GM23338 (cell line): ENCODE measurements at regions not wholly inside any gene's neighbourhood (a gene's known extent, or its start where the extent isn't known, plus 50 kb on each side); places are given as distances from the start of the nearest gene placed in this dataset.

ENCODE experiments used
- ATAC-seq: fragments of 200-7000 bp; cut with Tn5 transposase; 3 replicates; pipeline ENCODE4 v1.9.1; 2020
- DNase-seq: peaks from one replicate; pipeline ENCODE4 v3.0.0-alpha.2; 2015; ENCODE audit warnings: low spot score
- H2AFZ ChIP-seq: fragments of 200-600 bp; sonication (generic); 2 replicates; pipeline ENCODE4 v1.8.0; 2016; ENCODE audit warnings: antibody characterized with exemption, mild to moderate bottlenecking, moderate library complexity
- H3F3A ChIP-seq: fragments of 200-600 bp; sonication (generic); replicated peaks from 2 replicates; pipeline ENCODE4 v1.8.0; 2017; ENCODE audit warnings: antibody characterized with exemption, mixed run types, low read depth
- H3K27ac ChIP-seq: fragments of 200-600 bp; sonication (generic); 2 replicates; pipeline ENCODE4 v1.6.1; 2016; ENCODE audit warnings: low read depth
- H3K27me3 ChIP-seq: fragments of 200-600 bp; sonication (generic); 2 replicates; pipeline ENCODE4 v1.8.0; 2016; ENCODE audit warnings: mild to moderate bottlenecking, mixed run types, moderate library complexity; ENCODE audit not compliant: insufficient read depth
- H3K36me3 ChIP-seq: fragments of 200-600 bp; sonication (generic); 2 replicates; pipeline ENCODE4 v1.8.0; 2016; ENCODE audit warnings: mild to moderate bottlenecking; ENCODE audit not compliant: insufficient read depth
- H3K4me1 ChIP-seq: fragments of 200-600 bp; sonication (generic); 2 replicates; pipeline ENCODE4 v1.8.0; 2016; ENCODE audit warnings: mild to moderate bottlenecking, moderate library complexity; ENCODE audit not compliant: insufficient read depth
- H3K4me2 ChIP-seq: fragments of 200-600 bp; sonication (generic); 2 replicates; pipeline ENCODE4 v1.7.1; 2017; ENCODE audit warnings: mixed run types
- H3K4me3 ChIP-seq: fragments of 200-600 bp; sonication (generic); 2 replicates; pipeline ENCODE4 v1.6.1; 2016; ENCODE audit warnings: mixed run types
- H3K79me2 ChIP-seq: fragments of 200-600 bp; sonication (generic); replicated peaks from 2 replicates; pipeline ENCODE4 v1.8.0; 2017; ENCODE audit warnings: mild to moderate bottlenecking; ENCODE audit not compliant: insufficient read depth
- H3K9me2 ChIP-seq: fragments of 200-600 bp; sonication (generic); 2 replicates; pipeline ENCODE4 v1.8.0; 2017; ENCODE audit not compliant: insufficient read depth
- H4K20me1 ChIP-seq: fragments of 200-600 bp; sonication (generic); replicated peaks from 2 replicates; pipeline ENCODE4 v1.8.0; 2017; ENCODE audit warnings: mild to moderate bottlenecking; ENCODE audit not compliant: insufficient read depth
- H3K27ac Mint-ChIP-seq: 2 replicates; pipeline ENCODE4 v1.8.0; 2020; ENCODE audit warnings: inconsistent platforms, mild to moderate bottlenecking, moderate library complexity, mixed read lengths
- H3K27me3 Mint-ChIP-seq: 3 replicates; pipeline ENCODE4 v1.8.0; 2022; ENCODE audit warnings: low read depth, mild to moderate bottlenecking, moderate library complexity, mixed read lengths, inconsistent platforms; ENCODE audit not compliant: insufficient read depth, poor library complexity
- H3K36me3 Mint-ChIP-seq: 3 replicates; pipeline ENCODE4 v1.8.0; 2021; ENCODE audit warnings: low read depth, mild to moderate bottlenecking, inconsistent platforms, moderate library complexity, mixed read lengths
- H3K4me1 Mint-ChIP-seq: 3 replicates; pipeline ENCODE4 v1.8.0; 2020; ENCODE audit warnings: mild to moderate bottlenecking, inconsistent platforms, mixed read lengths
- H3K4me3 Mint-ChIP-seq: 3 replicates; pipeline ENCODE4 v1.8.0; 2021; ENCODE audit warnings: moderate library complexity, mild to moderate bottlenecking, inconsistent platforms, mixed read lengths
- H3K9me3 Mint-ChIP-seq: 3 replicates; pipeline ENCODE4 v1.8.0; 2020; ENCODE audit warnings: moderate library complexity, mild to moderate bottlenecking, inconsistent platforms, mixed read lengths
- CREB1 ChIP-seq: fragments of 250-450 bp; sonication (Bioruptor Pico); IDR thresholded peaks from 2 replicates; pipeline ENCODE4 v1.5.0; 2020; ENCODE audit warnings: low read depth, mild to moderate bottlenecking, moderate library complexity
- EZH2 ChIP-seq: fragments of 200-600 bp; sonication (generic); IDR thresholded peaks from one replicate; pipeline ENCODE4 v1.8.0; 2017; ENCODE audit warnings: antibody characterized with exemption, mild to moderate bottlenecking, low read depth; ENCODE audit not compliant: unreplicated experiment
- EZH2phosphoT487 ChIP-seq: fragments of 200-600 bp; sonication (generic); IDR thresholded peaks from one replicate; pipeline ENCODE4 v1.8.1; 2018; ENCODE audit warnings: antibody characterized with exemption; ENCODE audit not compliant: unreplicated experiment
- JUNB ChIP-seq: IDR thresholded peaks from one replicate; pipeline ENCODE4 v1.6.1; 2016; ENCODE audit warnings: antibody characterized with exemption; ENCODE audit not compliant: unreplicated experiment
- NANOG ChIP-seq: IDR thresholded peaks from 2 replicates; pipeline ENCODE4 v1.6.1; 2016; ENCODE audit warnings: antibody characterized with exemption, borderline replicate concordance
- POLR2AphosphoS5 ChIP-seq: IDR thresholded peaks from 2 replicates; pipeline ENCODE4 v1.6.1; 2016; ENCODE audit warnings: antibody characterized with exemption, low read depth
- STAT1 ChIP-seq: IDR thresholded peaks from one replicate; pipeline ENCODE4 v1.6.1; 2016; ENCODE audit warnings: antibody characterized with exemption; ENCODE audit not compliant: unreplicated experiment
- ZNF114 ChIP-seq: fragments of 250-450 bp; sonication (Bioruptor Pico); IDR thresholded peaks from 2 replicates; pipeline ENCODE4 v1.5.0; 2020; ENCODE audit warnings: mild to moderate bottlenecking, moderate library complexity
- ZNF331 ChIP-seq: fragments of 250-450 bp; sonication (Bioruptor Pico); IDR thresholded peaks from 2 replicates; pipeline ENCODE4 v1.5.0; 2020; ENCODE audit warnings: low read depth, mild to moderate bottlenecking, moderate library complexity
- TF ChIP-seq, protein P1 (sequence below): fragments of 250-450 bp; sonication (Bioruptor Pico); IDR thresholded peaks from 2 replicates; pipeline ENCODE4 v1.5.0; 2020; ENCODE audit warnings: mild to moderate bottlenecking, moderate library complexity
- TF ChIP-seq, protein P2 (sequence below): IDR thresholded peaks from one replicate; pipeline ENCODE4 v1.6.1; 2018; ENCODE audit warnings: antibody characterized with exemption; ENCODE audit not compliant: unreplicated experiment
- TF ChIP-seq, protein P3 (sequence below): IDR thresholded peaks from 2 replicates; pipeline ENCODE4 v1.6.1; 2016; ENCODE audit warnings: antibody characterized with exemption
- TF ChIP-seq, protein P4 (sequence below), 2 experiments: fragments of 200-600 bp in 1 of 2; sonication (generic) in 1 of 2; conservative IDR thresholded peaks; 2 replicates each; pipeline versions ENCODE4 v1.5.1 to v1.6.1; 2016 to 2017; ENCODE audit warnings: antibody characterized with exemption in 2 of 2, low read depth in 2 of 2, mild to moderate bottlenecking in 2 of 2, moderate library complexity in 1 of 2

DNA sequence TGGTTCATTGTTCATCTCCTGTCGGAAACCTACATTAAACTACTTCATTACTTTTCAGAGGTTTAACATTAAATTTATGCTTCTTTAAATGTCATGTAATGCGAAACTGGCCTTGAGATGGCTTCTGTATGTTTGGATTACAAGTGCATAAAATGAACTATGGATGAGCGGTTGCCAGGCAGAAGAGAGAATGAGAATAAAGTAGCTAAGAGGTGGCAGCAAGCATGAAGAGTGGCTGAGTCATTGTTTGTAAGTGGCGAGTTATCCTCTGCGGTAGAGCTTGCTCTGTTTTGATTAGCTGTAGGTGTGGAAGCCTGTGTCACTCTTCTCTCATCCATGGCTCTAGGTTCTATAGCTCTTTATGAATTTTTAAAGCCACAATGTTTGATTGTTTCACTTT lies 1139.6 kb upstream of the PCDH9 start:
- Mint-ChIP-seq H3K4me1 (no peaks in the 10 kb centered on the region; the same call in 2 of the 3 replicates), H3K27me3 (no peaks in the 10 kb centered on the region), H3K36me3 (no peaks in the 10 kb centered on the region), H3K4me3 (no peak overlapping the region), H3K27ac (peak overlapping the region; percentile 66), H3K9me3 (peaks cover 2% of the 10 kb centered on the region; the same call in 1 of the 3 replicates)
- ATAC-seq (peak; percentile 29; the same call in 1 of the 3 replicates), DNase-seq (peak; percentile 2)
- H3K4me3 ChIP-seq: no peak overlapping the region
- H3K4me2 ChIP-seq: no peak overlapping the region
- peak overlapping the region; percentile 29; the same call in 1 of the 2 replicates for H2AFZ ChIP-seq
- no peaks in the 10 kb centered on the region for H4K20me1 ChIP-seq
- no peaks in the 10 kb centered on the region for H3K27me3 ChIP-seq
- H3K36me3 ChIP-seq: no peaks in the 10 kb centered on the region
- no peak overlapping the region for H3K27ac ChIP-seq
- no peaks in the 10 kb centered on the region for H3K79me2 ChIP-seq
- no peaks in the 10 kb centered on the region for H3F3A ChIP-seq
- TF ChIP-seq ZNF331 (no peak), EZH2 (no peak), EZH2phosphoT487 (no peak), ZNF114 (CRISPR knock-in tag) (no peak), NANOG (no peak), POLR2AphosphoS5 (no peak), JUNB (no peak), STAT1 (no peak), CREB1 (CRISPR knock-in tag) (no peak)
- TF ChIP-seq, protein P1, sequence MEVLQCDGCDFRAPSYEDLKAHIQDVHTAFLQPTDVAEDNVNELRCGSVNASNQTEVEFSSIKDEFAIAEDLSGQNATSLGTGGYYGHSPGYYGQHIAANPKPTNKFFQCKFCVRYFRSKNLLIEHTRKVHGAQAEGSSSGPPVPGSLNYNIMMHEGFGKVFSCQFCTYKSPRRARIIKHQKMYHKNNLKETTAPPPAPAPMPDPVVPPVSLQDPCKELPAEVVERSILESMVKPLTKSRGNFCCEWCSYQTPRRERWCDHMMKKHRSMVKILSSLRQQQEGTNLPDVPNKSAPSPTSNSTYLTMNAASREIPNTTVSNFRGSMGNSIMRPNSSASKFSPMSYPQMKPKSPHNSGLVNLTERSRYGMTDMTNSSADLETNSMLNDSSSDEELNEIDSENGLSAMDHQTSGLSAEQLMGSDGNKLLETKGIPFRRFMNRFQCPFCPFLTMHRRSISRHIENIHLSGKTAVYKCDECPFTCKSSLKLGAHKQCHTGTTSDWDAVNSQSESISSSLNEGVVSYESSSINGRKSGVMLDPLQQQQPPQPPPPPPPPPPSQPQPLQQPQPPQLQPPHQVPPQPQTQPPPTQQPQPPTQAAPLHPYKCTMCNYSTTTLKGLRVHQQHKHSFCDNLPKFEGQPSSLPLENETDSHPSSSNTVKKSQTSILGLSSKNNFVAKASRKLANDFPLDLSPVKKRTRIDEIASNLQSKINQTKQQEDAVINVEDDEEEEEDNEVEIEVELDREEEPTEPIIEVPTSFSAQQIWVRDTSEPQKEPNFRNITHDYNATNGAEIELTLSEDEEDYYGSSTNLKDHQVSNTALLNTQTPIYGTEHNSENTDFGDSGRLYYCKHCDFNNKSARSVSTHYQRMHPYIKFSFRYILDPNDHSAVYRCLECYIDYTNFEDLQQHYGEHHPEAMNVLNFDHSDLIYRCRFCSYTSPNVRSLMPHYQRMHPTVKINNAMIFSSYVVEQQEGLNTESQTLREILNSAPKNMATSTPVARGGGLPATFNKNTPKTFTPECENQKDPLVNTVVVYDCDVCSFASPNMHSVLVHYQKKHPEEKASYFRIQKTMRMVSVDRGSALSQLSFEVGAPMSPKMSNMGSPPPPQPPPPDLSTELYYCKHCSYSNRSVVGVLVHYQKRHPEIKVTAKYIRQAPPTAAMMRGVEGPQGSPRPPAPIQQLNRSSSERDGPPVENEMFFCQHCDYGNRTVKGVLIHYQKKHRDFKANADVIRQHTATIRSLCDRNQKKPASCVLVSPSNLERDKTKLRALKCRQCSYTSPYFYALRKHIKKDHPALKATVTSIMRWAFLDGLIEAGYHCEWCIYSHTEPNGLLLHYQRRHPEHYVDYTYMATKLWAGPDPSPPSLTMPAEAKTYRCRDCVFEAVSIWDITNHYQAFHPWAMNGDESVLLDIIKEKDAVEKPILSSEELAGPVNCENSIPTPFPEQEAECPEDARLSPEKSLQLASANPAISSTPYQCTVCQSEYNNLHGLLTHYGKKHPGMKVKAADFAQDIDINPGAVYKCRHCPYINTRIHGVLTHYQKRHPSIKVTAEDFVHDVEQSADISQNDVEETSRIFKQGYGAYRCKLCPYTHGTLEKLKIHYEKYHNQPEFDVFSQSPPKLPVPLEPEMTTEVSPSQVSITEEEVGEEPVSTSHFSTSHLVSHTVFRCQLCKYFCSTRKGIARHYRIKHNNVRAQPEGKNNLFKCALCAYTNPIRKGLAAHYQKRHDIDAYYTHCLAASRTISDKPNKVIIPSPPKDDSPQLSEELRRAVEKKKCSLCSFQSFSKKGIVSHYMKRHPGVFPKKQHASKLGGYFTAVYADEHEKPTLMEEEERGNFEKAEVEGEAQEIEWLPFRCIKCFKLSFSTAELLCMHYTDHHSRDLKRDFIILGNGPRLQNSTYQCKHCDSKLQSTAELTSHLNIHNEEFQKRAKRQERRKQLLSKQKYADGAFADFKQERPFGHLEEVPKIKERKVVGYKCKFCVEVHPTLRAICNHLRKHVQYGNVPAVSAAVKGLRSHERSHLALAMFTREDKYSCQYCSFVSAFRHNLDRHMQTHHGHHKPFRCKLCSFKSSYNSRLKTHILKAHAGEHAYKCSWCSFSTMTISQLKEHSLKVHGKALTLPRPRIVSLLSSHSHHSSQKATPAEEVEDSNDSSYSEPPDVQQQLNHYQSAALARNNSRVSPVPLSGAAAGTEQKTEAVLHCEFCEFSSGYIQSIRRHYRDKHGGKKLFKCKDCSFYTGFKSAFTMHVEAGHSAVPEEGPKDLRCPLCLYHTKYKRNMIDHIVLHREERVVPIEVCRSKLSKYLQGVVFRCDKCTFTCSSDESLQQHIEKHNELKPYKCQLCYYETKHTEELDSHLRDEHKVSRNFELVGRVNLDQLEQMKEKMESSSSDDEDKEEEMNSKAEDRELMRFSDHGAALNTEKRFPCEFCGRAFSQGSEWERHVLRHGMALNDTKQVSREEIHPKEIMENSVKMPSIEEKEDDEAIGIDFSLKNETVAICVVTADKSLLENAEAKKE: no peak
- TF ChIP-seq, protein P2, sequence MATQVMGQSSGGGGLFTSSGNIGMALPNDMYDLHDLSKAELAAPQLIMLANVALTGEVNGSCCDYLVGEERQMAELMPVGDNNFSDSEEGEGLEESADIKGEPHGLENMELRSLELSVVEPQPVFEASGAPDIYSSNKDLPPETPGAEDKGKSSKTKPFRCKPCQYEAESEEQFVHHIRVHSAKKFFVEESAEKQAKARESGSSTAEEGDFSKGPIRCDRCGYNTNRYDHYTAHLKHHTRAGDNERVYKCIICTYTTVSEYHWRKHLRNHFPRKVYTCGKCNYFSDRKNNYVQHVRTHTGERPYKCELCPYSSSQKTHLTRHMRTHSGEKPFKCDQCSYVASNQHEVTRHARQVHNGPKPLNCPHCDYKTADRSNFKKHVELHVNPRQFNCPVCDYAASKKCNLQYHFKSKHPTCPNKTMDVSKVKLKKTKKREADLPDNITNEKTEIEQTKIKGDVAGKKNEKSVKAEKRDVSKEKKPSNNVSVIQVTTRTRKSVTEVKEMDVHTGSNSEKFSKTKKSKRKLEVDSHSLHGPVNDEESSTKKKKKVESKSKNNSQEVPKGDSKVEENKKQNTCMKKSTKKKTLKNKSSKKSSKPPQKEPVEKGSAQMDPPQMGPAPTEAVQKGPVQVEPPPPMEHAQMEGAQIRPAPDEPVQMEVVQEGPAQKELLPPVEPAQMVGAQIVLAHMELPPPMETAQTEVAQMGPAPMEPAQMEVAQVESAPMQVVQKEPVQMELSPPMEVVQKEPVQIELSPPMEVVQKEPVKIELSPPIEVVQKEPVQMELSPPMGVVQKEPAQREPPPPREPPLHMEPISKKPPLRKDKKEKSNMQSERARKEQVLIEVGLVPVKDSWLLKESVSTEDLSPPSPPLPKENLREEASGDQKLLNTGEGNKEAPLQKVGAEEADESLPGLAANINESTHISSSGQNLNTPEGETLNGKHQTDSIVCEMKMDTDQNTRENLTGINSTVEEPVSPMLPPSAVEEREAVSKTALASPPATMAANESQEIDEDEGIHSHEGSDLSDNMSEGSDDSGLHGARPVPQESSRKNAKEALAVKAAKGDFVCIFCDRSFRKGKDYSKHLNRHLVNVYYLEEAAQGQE: no peak
- TF ChIP-seq, protein P3, sequence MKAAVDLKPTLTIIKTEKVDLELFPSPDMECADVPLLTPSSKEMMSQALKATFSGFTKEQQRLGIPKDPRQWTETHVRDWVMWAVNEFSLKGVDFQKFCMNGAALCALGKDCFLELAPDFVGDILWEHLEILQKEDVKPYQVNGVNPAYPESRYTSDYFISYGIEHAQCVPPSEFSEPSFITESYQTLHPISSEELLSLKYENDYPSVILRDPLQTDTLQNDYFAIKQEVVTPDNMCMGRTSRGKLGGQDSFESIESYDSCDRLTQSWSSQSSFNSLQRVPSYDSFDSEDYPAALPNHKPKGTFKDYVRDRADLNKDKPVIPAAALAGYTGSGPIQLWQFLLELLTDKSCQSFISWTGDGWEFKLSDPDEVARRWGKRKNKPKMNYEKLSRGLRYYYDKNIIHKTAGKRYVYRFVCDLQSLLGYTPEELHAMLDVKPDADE: no peak
- TF ChIP-seq, protein P4, sequence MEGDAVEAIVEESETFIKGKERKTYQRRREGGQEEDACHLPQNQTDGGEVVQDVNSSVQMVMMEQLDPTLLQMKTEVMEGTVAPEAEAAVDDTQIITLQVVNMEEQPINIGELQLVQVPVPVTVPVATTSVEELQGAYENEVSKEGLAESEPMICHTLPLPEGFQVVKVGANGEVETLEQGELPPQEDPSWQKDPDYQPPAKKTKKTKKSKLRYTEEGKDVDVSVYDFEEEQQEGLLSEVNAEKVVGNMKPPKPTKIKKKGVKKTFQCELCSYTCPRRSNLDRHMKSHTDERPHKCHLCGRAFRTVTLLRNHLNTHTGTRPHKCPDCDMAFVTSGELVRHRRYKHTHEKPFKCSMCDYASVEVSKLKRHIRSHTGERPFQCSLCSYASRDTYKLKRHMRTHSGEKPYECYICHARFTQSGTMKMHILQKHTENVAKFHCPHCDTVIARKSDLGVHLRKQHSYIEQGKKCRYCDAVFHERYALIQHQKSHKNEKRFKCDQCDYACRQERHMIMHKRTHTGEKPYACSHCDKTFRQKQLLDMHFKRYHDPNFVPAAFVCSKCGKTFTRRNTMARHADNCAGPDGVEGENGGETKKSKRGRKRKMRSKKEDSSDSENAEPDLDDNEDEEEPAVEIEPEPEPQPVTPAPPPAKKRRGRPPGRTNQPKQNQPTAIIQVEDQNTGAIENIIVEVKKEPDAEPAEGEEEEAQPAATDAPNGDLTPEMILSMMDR (conservative IDR thresholded peaks at IDR 0.05; ENCODE audit: low read depth in 2 of 2): no peak
- H3K9me2 ChIP-seq: no peaks in the 10 kb centered on the region
- no peaks in the 10 kb centered on the region for H3K4me1 ChIP-seq
